GM12878 (cell line): ENCODE measurements at regions not wholly inside any gene's neighbourhood (a gene's known extent, or its start where the extent isn't known, plus 50 kb on each side); places are given as distances from the start of the nearest gene placed in this dataset.

Experiments used
- ATAC-seq: fragments of 200-7000 bp; cut with Tn5 transposase; 3 replicates; pipeline ENCODE4 v1.9.1; 2020; ENCODE audit warnings: mild to moderate bottlenecking, moderate library complexity
- BruUV-seq: library from RNA; stranded (reverse); fragments of 400-500 nt; replicated peaks from 2 replicates; lab custom pipeline; 2021; lab: Mats Ljungman, UMichigan
- CTCF ChIA-PET: fragments of 300-600 bp; sonication (Branson Sonifier 250); formaldehyde crosslinking; extraction: SDS; loops from one replicate; lab custom pipeline; 2021; ENCODE audit warnings: inconsistent platforms; lab: Yijun Ruan, JAX
- POLR2A ChIA-PET: fragments of 350-600 bp; formaldehyde crosslinking; extraction: SDS; loops from one replicate; lab custom pipeline; 2021; ENCODE audit warnings: inconsistent platforms; lab: Charles Lee
- RAD21 ChIA-PET: fragments of 300-600 bp; sonication (Branson Sonifier 250); formaldehyde crosslinking; loops from one replicate; lab custom pipeline; 2023; ENCODE audit warnings: antibody characterized with exemption; ENCODE audit not compliant: unreplicated experiment; lab: Charles Lee
- SMC1A ChIA-PET: fragments of 300-600 bp; sonication (Branson Sonifier 250); formaldehyde crosslinking; loops from one replicate; lab custom pipeline; 2023; ENCODE audit not compliant: unreplicated experiment, uncharacterized antibody; lab: Charles Lee
- DNase-seq: peaks from one replicate; pipeline ENCODE4 v3.0.0-alpha.2; 2011; ENCODE audit warnings: low read depth, low spot score
- FAIRE-seq: peaks from 3 replicates; lab custom pipeline; 2011; peaks lifted over from hg19 to GRCh38; lab: Jason Lieb, UNC
- H2AFZ ChIP-seq: 2 replicates; pipeline ENCODE4 v1.6.0; 2011; ENCODE audit warnings: low read depth, low read length, control low read depth; ENCODE audit not compliant: control insufficient read depth
- H3K27ac ChIP-seq: 2 replicates; pipeline ENCODE4 v1.5.1; 2011; ENCODE audit warnings: control low read depth; ENCODE audit not compliant: control insufficient read depth, insufficient read depth
- H3K27me3 ChIP-seq, 2 experiments: replicated peaks in 1 of 2; 2 replicates each; pipeline versions ENCODE4 v1.6.0 to v1.6.1; 2011; ENCODE audit warnings: low read length in 1 of 2; ENCODE audit not compliant: control insufficient read depth in 2 of 2, insufficient read depth in 2 of 2
- H3K36me3 ChIP-seq, 2 experiments: 2 replicates each; pipeline ENCODE4 v1.5.1; 2011; ENCODE audit warnings: low read length in 1 of 2; ENCODE audit not compliant: control insufficient read depth in 2 of 2, insufficient read depth in 2 of 2
- H3K4me1 ChIP-seq: 2 replicates; pipeline ENCODE4 v1.6.1; 2011; ENCODE audit warnings: mild to moderate bottlenecking, low read length, moderate library complexity, mixed read lengths; ENCODE audit not compliant: control insufficient read depth, insufficient read depth
- H3K4me2 ChIP-seq: 2 replicates; pipeline ENCODE4 v1.6.0; 2011; ENCODE audit warnings: control low read depth; ENCODE audit not compliant: control insufficient read depth, insufficient read depth
- H3K4me3 ChIP-seq: fragments of 200-600 bp; sonication (generic); 2 replicates; pipeline ENCODE4 v1.5.1; 2016
- H3K79me2 ChIP-seq: 2 replicates; pipeline ENCODE4 v1.6.0; 2011; ENCODE audit warnings: low read length; ENCODE audit not compliant: control insufficient read depth, insufficient read depth
- H3K9ac ChIP-seq: 2 replicates; pipeline ENCODE4 v1.8.0; 2011; ENCODE audit warnings: low read length, control low read depth, mixed read lengths; ENCODE audit not compliant: control insufficient read depth, insufficient read depth
- H3K9me3 ChIP-seq: replicated peaks from 3 replicates; pipeline ENCODE4 v1.5.1; 2011; ENCODE audit warnings: mild to moderate bottlenecking, low read length; ENCODE audit not compliant: control insufficient read depth, insufficient read depth
- H4K20me1 ChIP-seq: 2 replicates; pipeline ENCODE4 v1.6.0; 2011; ENCODE audit not compliant: control insufficient read depth, insufficient read depth
- ATF7 ChIP-seq: fragments of 450-650 bp; IDR thresholded peaks from 2 replicates; pipeline ENCODE4 v1.6.1; 2016; ENCODE audit warnings: low read depth, mild to moderate bottlenecking
- CEBPZ ChIP-seq: fragments of 150-350 bp; IDR thresholded peaks from 2 replicates; pipeline ENCODE4 v1.6.1; 2016; ENCODE audit warnings: low read depth, low read length
- CREB1 ChIP-seq: IDR thresholded peaks from 2 replicates; pipeline ENCODE4 v1.6.1; 2012; ENCODE audit warnings: low read depth, mild to moderate bottlenecking, inconsistent platforms
- E4F1 ChIP-seq: fragments of 450-650 bp; IDR thresholded peaks from 2 replicates; pipeline ENCODE4 v1.6.1; 2018; ENCODE audit warnings: borderline replicate concordance, mild to moderate bottlenecking; ENCODE audit not compliant: partially characterized antibody
- FOXM1 ChIP-seq: IDR thresholded peaks from 2 replicates; pipeline ENCODE4 v1.6.1; 2012; ENCODE audit warnings: low read depth, mild to moderate bottlenecking, inconsistent platforms, low read length, moderate library complexity
- GABPA ChIP-seq: IDR thresholded peaks from 2 replicates; pipeline ENCODE4 v1.6.1; 2014; ENCODE audit warnings: antibody characterized with exemption, low read depth, mild to moderate bottlenecking, inconsistent platforms
- IKZF1 ChIP-seq: fragments of 450-650 bp; conservative IDR thresholded peaks from 2 replicates; pipeline ENCODE4 v1.6.1; 2017; ENCODE audit warnings: antibody characterized with exemption, mild to moderate bottlenecking
- JUNB ChIP-seq: IDR thresholded peaks from 2 replicates; pipeline ENCODE4 v1.6.1; 2016; ENCODE audit warnings: antibody characterized with exemption, mild to moderate bottlenecking
- MAX ChIP-seq: IDR thresholded peaks from 2 replicates; pipeline ENCODE4 v1.6.1; 2012; ENCODE audit warnings: low read depth, low read length, improper control_type of control experiment
- POLR2AphosphoS5 ChIP-seq: IDR thresholded peaks from 2 replicates; pipeline ENCODE4 v1.6.1; 2011; ENCODE audit warnings: mild to moderate bottlenecking, low read length, inconsistent platforms
- SMAD5 ChIP-seq: IDR thresholded peaks from 2 replicates; pipeline ENCODE4 v1.6.1; 2016; ENCODE audit warnings: antibody characterized with exemption, low read depth
- SMARCA5 ChIP-seq: fragments of 450-650 bp; IDR thresholded peaks from 2 replicates; pipeline ENCODE4 v1.6.1; 2017; ENCODE audit warnings: mild to moderate bottlenecking
- TCF3 ChIP-seq: IDR thresholded peaks from 2 replicates; pipeline ENCODE4 v1.6.1; 2012; ENCODE audit warnings: low read depth, mild to moderate bottlenecking, low read length, borderline replicate concordance; ENCODE audit not compliant: insufficient read depth
- ZNF207 ChIP-seq: fragments of 450-650 bp; IDR thresholded peaks from 2 replicates; pipeline ENCODE4 v1.6.1; 2014; ENCODE audit warnings: antibody characterized with exemption, mild to moderate bottlenecking, borderline replicate concordance
- ZNF274 ChIP-seq: IDR thresholded peaks from one replicate; pipeline ENCODE4 v1.8.0; 2011; ENCODE audit not compliant: insufficient read length, insufficient read depth
- WGBS: methylation state at CpG from one replicate; pipeline ENCODE4 v1.1.6; 2016; ENCODE audit warnings: low lambda C conversion rate; ENCODE audit not compliant: insufficient replicate concordance, insufficient coverage; ENCODE audit errors: missing lambda C conversion rate; 5-methylcytosine and 5-hydroxymethylcytosine counted together
- in situ Hi-C: fragments of 300-500 bp; cut with MboI; formaldehyde crosslinking; loops from 9 replicates; pipeline ENCODE4 v1.14.3; 2018; ENCODE audit warnings: mixed read lengths
- intact Hi-C: fragments of 100-400 bp; cut with micrococcal nuclease; formaldehyde crosslinking; loops from one replicate; pipeline ENCODE4 v1.14.2; 2022; ENCODE audit not compliant: unreplicated experiment

GRCh38 chr7:49308787-49309186, 384.4 kb downstream of the CDC14C start:
- TF ChIP-seq ZNF207 = no peak
- no peak for TF ChIP-seq ZNF274
- TF ChIP-seq MAX = no peak
- TF ChIP-seq SMARCA5 = no peak
- TF ChIP-seq SMAD5 = no peak
- TF ChIP-seq GABPA = no peak
- TF ChIP-seq FOXM1 = no peak
- TF ChIP-seq POLR2AphosphoS5 = no peak
- no peak for TF ChIP-seq CEBPZ
- TF ChIP-seq E4F1 = no peak
- TF ChIP-seq TCF3 = no peak
- TF ChIP-seq ATF7 = no peak
- no peak for TF ChIP-seq CREB1
- TF ChIP-seq JUNB = no peak
- no peak for TF ChIP-seq IKZF1
- no peak overlapping the region for H3K4me3 ChIP-seq
- ChIA-PET SMC1A (no interaction called here), POLR2A (no interaction called here), RAD21 (no interaction called here), CTCF (no interaction called here)
- in situ Hi-C loops = no loop called here
- H3K79me2 ChIP-seq = no peaks in the 10 kb centered on the region
- H3K27me3 ChIP-seq = no peaks in the 10 kb centered on the region
- no TSS peak for BruUV-seq
- H4K20me1 ChIP-seq = no peaks in the 10 kb centered on the region
- no peak overlapping the region for H3K4me2 ChIP-seq
- H3K4me1 ChIP-seq = no peaks in the 10 kb centered on the region
- intact Hi-C loops = no loop called here
- DNase-seq (no peak), FAIRE-seq (no peak), ATAC-seq (no peak)
- no peaks in the 10 kb centered on the region for H3K9me3 ChIP-seq
- H3K36me3 ChIP-seq = no peaks in the 10 kb centered on the region
- no peak overlapping the region for H3K9ac ChIP-seq
- WGBS = 2% methylated on average over 2 of the region's 2 CpGs
- H3K27ac ChIP-seq = no peak overlapping the region
- H2AFZ ChIP-seq = no peak overlapping the region
